ENCODE measurements at regions not wholly inside any gene's neighbourhood (a gene's known extent, or its start where the extent isn't known, plus 50 kb on each side); places are given as distances from the start of the nearest gene placed in this dataset.
"Not testable (repeated sequence)": the region's sequence is repeated elsewhere in the genome, so short reads cannot be mapped to it uniquely, and the experiment has no call there.

DNA sequence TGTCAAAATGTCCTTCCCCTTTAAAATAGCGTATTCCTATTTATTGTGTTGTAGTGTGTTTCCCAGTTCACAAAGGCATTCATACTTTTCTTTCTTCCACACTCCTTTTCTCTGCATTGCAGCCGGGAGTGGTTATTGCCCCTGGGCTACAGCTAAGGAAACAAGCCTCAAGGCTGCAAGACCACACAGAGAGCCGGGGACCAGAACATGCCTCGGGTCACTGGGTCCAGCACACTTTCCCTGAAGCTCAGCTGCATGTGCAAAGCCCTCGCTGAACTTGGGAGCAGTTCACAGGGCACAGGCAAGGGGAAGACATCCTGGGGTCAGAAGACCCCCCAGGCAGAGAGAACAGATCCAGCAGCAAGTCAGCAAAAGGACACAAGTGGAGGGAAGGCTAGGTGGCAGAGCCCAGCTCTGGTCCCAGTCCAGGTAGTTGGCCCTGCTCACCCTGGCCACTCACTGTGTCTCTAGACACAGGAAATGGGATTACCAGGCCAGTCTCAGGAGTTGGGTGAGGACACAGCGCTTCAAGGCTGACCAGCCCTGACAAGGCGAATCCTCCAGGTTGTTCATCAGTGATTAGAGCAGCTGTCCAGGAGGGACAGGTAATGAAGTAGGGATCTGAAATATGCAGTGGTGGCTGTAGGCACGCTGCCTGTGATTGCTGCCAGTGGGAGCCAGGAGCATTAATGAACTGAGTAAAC lies 118.2 kb downstream of the CD83 start:
- TF ChIP-seq, protein P1, sequence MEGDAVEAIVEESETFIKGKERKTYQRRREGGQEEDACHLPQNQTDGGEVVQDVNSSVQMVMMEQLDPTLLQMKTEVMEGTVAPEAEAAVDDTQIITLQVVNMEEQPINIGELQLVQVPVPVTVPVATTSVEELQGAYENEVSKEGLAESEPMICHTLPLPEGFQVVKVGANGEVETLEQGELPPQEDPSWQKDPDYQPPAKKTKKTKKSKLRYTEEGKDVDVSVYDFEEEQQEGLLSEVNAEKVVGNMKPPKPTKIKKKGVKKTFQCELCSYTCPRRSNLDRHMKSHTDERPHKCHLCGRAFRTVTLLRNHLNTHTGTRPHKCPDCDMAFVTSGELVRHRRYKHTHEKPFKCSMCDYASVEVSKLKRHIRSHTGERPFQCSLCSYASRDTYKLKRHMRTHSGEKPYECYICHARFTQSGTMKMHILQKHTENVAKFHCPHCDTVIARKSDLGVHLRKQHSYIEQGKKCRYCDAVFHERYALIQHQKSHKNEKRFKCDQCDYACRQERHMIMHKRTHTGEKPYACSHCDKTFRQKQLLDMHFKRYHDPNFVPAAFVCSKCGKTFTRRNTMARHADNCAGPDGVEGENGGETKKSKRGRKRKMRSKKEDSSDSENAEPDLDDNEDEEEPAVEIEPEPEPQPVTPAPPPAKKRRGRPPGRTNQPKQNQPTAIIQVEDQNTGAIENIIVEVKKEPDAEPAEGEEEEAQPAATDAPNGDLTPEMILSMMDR (IDR thresholded peaks at IDR 0.05; ENCODE audit: unreplicated experiment), result no peak
- Mint-ChIP-seq H3K36me3 (ENCODE audit: insufficient read depth, unreplicated experiment) (no peaks in the 10 kb centered on the region), H3K4me3 (ENCODE audit: low read depth, unreplicated experiment) (no peak overlapping the region), H3K9me3 (ENCODE audit: low read depth, unreplicated experiment) (no peaks in the 10 kb centered on the region), H3K27me3 (ENCODE audit: unreplicated experiment) (no peaks in the 10 kb centered on the region), H3K27ac (ENCODE audit: unreplicated experiment) (no peak overlapping the region), H3K4me1 (ENCODE audit: low read depth, unreplicated experiment) (peaks cover 13% of the 10 kb centered on the region)
- BruUV-seq (replicated peaks), result no TSS peak
- CTCF ChIA-PET, result no interaction called here
- intact Hi-C loops (cut with micrococcal nuclease; ENCODE audit: unreplicated experiment), result no loop called here
- DNase-seq, result no peak

DNA sequence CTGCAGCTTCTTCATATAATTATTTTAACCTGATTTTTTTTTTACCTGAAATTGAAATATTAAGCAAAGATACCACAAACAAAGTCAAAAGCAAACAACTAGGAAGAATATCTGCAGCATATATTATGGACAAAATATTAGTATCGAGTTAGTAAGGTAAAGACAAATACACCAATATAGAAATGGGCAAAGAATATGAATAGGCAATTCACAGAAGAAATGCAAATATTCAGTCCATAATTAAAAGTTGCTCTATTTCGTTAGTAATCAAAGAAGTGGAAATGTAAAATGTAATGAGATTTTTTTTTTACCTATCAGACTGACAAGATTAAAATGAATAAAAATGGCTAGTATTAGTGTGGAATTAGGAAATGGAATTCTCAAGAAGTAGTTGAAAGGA lies 121.5 kb downstream of the CD83 start:
- intact Hi-C loops (cut with micrococcal nuclease; ENCODE audit: unreplicated experiment), result no loop called here
- CTCF ChIA-PET, result no interaction called here
- H3K36me3 Mint-ChIP-seq (ENCODE audit: insufficient read depth, unreplicated experiment), result no peaks in the 10 kb centered on the region
- H3K4me1 Mint-ChIP-seq (ENCODE audit: low read depth, unreplicated experiment), result no peaks in the 10 kb centered on the region
- H3K27me3 Mint-ChIP-seq (ENCODE audit: unreplicated experiment), result no peaks in the 10 kb centered on the region
- no peak overlapping the region for H3K4me3 Mint-ChIP-seq (ENCODE audit: low read depth, unreplicated experiment)
- BruUV-seq (replicated peaks), result no TSS peak
- TF ChIP-seq, protein P1 (IDR thresholded peaks at IDR 0.05; ENCODE audit: unreplicated experiment), result no peak
- no peak for DNase-seq
- H3K27ac Mint-ChIP-seq (ENCODE audit: unreplicated experiment), result no peak overlapping the region
- H3K9me3 Mint-ChIP-seq (ENCODE audit: low read depth, unreplicated experiment), result no peaks in the 10 kb centered on the region

DNA sequence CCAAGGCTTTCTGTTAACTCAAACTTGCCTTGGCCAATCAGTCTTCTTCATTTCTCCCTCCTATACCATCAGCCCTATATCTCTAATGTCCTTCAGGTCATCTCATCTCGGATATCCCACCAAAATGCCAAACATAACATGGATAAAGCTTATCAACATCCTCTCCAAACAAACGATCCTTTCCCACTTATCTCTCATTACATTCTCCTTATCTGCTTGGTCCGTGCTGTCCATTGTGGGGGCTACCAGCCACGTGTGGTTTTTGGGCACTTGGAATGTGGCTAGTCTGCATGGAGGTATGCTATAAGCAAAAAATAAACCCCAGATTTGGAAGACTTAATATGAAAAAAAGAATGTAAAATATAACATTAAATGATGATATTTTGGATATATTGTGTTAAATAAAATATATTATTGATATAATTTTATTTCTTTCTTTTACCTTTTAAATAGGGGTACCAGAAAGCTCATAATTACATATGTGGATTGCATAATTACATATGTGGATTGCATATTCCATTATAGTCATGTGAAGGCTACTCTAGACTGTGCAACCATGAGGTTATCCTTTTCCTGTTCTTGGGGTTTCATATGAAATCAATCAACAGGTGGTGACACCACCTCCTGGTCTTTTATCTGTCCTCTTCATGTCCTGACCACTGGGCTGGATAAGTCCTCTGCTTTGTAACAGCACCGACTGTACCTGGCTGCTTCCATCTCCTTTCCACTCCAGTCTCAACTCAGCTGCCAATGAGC lies 123.0 kb downstream of the CD83 start:
- TF ChIP-seq, protein P1 (IDR thresholded peaks at IDR 0.05; ENCODE audit: unreplicated experiment), result no peak
- Mint-ChIP-seq H3K4me3 (ENCODE audit: low read depth, unreplicated experiment) (no peak overlapping the region), H3K9me3 (ENCODE audit: low read depth, unreplicated experiment) (no peaks in the 10 kb centered on the region), H3K27me3 (ENCODE audit: unreplicated experiment) (no peaks in the 10 kb centered on the region), H3K36me3 (ENCODE audit: insufficient read depth, unreplicated experiment) (no peaks in the 10 kb centered on the region), H3K4me1 (ENCODE audit: low read depth, unreplicated experiment) (no peaks in the 10 kb centered on the region), H3K27ac (ENCODE audit: unreplicated experiment) (no peak overlapping the region)
- no peak for DNase-seq
- intact Hi-C loops (cut with micrococcal nuclease; ENCODE audit: unreplicated experiment), result no loop called here
- CTCF ChIA-PET, result interaction anchor here (0.8 to 1.2 kb wide), 2 partner anchors 10 to 1604 kb away, joined by 4 read pairs; no protein-coding TSS in a partner anchor
- no TSS peak for BruUV-seq (replicated peaks)

DNA sequence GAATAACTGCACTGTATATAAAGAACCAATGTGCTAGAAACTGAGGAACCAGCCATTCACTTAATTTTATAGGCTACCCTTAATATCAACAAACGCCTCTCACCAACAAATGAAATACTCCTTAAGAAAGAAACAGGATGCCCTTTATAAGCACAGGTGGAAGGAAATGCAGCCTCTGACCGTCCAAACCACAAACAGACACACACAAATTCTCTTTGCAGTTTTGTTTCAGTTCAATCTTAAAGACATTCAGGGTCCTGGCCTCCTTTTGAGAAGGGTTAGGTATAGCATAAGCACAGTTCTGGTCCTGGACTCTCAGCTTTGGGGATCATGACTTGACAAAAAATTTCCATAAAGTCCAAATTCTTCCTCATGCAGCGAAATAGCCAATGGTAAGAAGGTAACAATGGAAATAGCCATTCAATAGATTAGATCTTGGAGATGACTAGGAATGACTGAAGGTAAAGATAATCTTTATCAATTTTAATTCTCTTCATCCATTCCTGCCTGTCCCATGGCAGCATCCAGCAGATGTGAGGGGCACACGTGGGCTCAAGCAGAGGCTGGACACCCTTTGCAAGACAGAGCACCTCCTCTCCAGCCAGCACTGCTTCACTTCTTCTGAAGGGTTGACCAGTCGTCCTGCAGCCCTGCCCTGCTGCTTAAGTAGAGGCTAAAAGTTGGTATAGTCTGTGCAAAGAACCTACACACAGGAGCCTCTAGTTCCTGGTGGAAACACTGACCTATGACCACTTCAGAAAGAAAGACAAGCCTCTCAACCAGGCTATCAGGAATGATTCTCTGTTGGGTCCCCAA lies 123.9 kb downstream of the CD83 start:
- TF ChIP-seq, protein P1 (IDR thresholded peaks at IDR 0.05; ENCODE audit: unreplicated experiment), result no peak
- intact Hi-C loops (cut with micrococcal nuclease; ENCODE audit: unreplicated experiment), result no loop called here
- no peak for DNase-seq
- no TSS peak for BruUV-seq (replicated peaks)
- no peaks in the 10 kb centered on the region for H3K27me3 Mint-ChIP-seq (ENCODE audit: unreplicated experiment)
- H3K36me3 Mint-ChIP-seq (ENCODE audit: insufficient read depth, unreplicated experiment), result no peaks in the 10 kb centered on the region
- CTCF ChIA-PET, result no interaction called here
- H3K27ac Mint-ChIP-seq (ENCODE audit: unreplicated experiment), result no peak overlapping the region
- H3K4me1 Mint-ChIP-seq (ENCODE audit: low read depth, unreplicated experiment), result no peaks in the 10 kb centered on the region
- no peaks in the 10 kb centered on the region for H3K9me3 Mint-ChIP-seq (ENCODE audit: low read depth, unreplicated experiment)
- H3K4me3 Mint-ChIP-seq (ENCODE audit: low read depth, unreplicated experiment), result no peak overlapping the region

DNA sequence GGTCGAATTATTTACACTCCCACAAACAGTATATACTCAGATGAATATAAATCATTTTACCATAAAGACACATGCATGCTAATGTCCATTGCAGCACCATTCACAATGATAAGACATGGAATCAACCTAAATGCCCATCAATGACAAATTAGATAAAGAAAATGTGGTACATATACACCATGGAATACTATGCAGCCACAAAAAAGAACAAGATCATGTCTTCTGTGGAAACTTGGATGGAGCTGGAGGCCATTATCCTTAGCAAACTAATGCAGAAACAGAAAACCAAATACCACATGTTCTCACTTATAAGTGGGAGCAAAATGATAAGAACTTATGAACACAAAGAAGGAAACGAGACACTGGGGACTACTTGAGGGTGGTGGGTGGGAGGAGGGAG lies 125.3 kb downstream of the CD83 start:
- H3K4me3 Mint-ChIP-seq (ENCODE audit: low read depth, unreplicated experiment); H3K36me3 Mint-ChIP-seq (ENCODE audit: insufficient read depth, unreplicated experiment); H3K27ac Mint-ChIP-seq (ENCODE audit: unreplicated experiment); H3K27me3 Mint-ChIP-seq (ENCODE audit: unreplicated experiment); H3K4me1 Mint-ChIP-seq (ENCODE audit: low read depth, unreplicated experiment); DNase-seq; BruUV-seq (replicated peaks); H3K9me3 Mint-ChIP-seq (ENCODE audit: low read depth, unreplicated experiment); intact Hi-C loops (cut with micrococcal nuclease; ENCODE audit: unreplicated experiment); CTCF ChIA-PET: not testable (repeated sequence)
